CD14-positive monocyte (primary cell): ENCODE measurements at regions not wholly inside any gene's neighbourhood (a gene's known extent, or its start where the extent isn't known, plus 50 kb on each side); places are given as distances from the start of the nearest gene placed in this dataset.

Experiments
- DNase-seq, 3 donors: peaks; one replicate each; pipeline ENCODE4 v3.0.0-alpha.2; 2011 to 2022
- H2AFZ ChIP-seq: 2 replicates; pipeline ENCODE4 v1.6.0; 2012; ENCODE audit warnings: mild to moderate bottlenecking, low read depth, low read length, inconsistent platforms; ENCODE audit not compliant: insufficient read depth, poor library complexity, severe bottlenecking
- H3K27ac ChIP-seq, 2 donors: 1 replicate in 1 of 2; 2 replicates in 1 of 2; pipeline ENCODE4 v1.5.1; 2012 to 2013; ENCODE audit warnings: low read length in 2 of 2, control low read depth in 1 of 2, inconsistent platforms in 1 of 2, low read depth in 1 of 2, mild to moderate bottlenecking in 1 of 2
- H3K27me3 ChIP-seq, 2 donors: one replicate each; pipeline versions ENCODE4 v1.6.0 to v1.6.1; 2011 to 2013; ENCODE audit warnings: low read length in 2 of 2; ENCODE audit not compliant: control insufficient read depth in 2 of 2, insufficient read depth in 2 of 2
- H3K36me3 ChIP-seq, 2 donors: replicated peaks in 1 of 2; 1 replicate in 1 of 2; 2 replicates in 1 of 2; pipeline versions ENCODE4 v1.5.1 to v1.6.1; 2012 to 2013; ENCODE audit warnings: low read length in 2 of 2, control low read depth in 1 of 2, inconsistent platforms in 1 of 2, mild to moderate bottlenecking in 1 of 2; ENCODE audit not compliant: insufficient read depth in 2 of 2, control insufficient read depth in 1 of 2
- H3K4me1 ChIP-seq, 2 donors: 1 replicate in 1 of 2; 2 replicates in 1 of 2; pipeline versions ENCODE4 v1.5.1 to v1.6.1; 2012 to 2013; ENCODE audit warnings: low read length in 2 of 2, control low read depth in 1 of 2, inconsistent platforms in 1 of 2, mild to moderate bottlenecking in 1 of 2, moderate library complexity in 1 of 2; ENCODE audit not compliant: insufficient read depth in 2 of 2, control insufficient read depth in 1 of 2
- H3K4me2 ChIP-seq: replicated peaks from 2 replicates; pipeline ENCODE3; 2012; ENCODE audit warnings: low read length, moderate library complexity, mild to moderate bottlenecking; ENCODE audit not compliant: poor library complexity, severe bottlenecking; ENCODE audit errors: extremely low read depth
- H3K4me3 ChIP-seq, 3 experiments: fragments of 200-600 bp in 1 of 3; sonication (generic) in 1 of 3; replicated peaks in 1 of 3; 1 replicate in 2 of 3; 2 replicates in 1 of 3; pipeline ENCODE4 v1.5.1; 2011 to 2013; ENCODE audit warnings: low read length in 3 of 3, mild to moderate bottlenecking in 3 of 3, control low read depth in 2 of 3, low read depth in 2 of 3, inconsistent platforms in 1 of 3, moderate library complexity in 1 of 3
- H3K79me2 ChIP-seq: 2 replicates; pipeline ENCODE4 v1.6.0; 2012; ENCODE audit warnings: mild to moderate bottlenecking, control low read depth, inconsistent platforms, low read length, moderate library complexity; ENCODE audit not compliant: insufficient read depth
- H3K9ac ChIP-seq: 2 replicates; pipeline ENCODE4 v1.6.0; 2017; ENCODE audit warnings: low read length, mild to moderate bottlenecking; ENCODE audit not compliant: insufficient read depth, poor library complexity, severe bottlenecking
- H3K9me3 ChIP-seq, 2 donors: replicated peaks in 1 of 2; 1 replicate in 1 of 2; 2 replicates in 1 of 2; pipeline versions ENCODE4 v1.5.1 to v1.6.1; 2012 to 2013; ENCODE audit warnings: low read length in 2 of 2, control low read depth in 1 of 2; ENCODE audit not compliant: control insufficient read depth in 1 of 2, insufficient read depth in 1 of 2
- H4K20me1 ChIP-seq: 2 replicates; pipeline ENCODE4 v1.6.0; 2012; ENCODE audit warnings: mild to moderate bottlenecking, low read length, control low read depth, moderate library complexity; ENCODE audit not compliant: insufficient read depth
- H3K27ac Mint-ChIP-seq, 7 donors: one replicate each; pipeline ENCODE4 v1.8.0; 2020; ENCODE audit warnings: mild to moderate bottlenecking in 7 of 7, mixed read lengths in 7 of 7, moderate library complexity in 6 of 7, inconsistent platforms in 2 of 7
- H3K27me3 Mint-ChIP-seq, 3 donors: one replicate each; pipeline ENCODE4 v1.8.0; 2021 to 2022; ENCODE audit warnings: low read depth in 3 of 3, mild to moderate bottlenecking in 3 of 3, mixed read lengths in 3 of 3, moderate library complexity in 3 of 3, inconsistent platforms in 1 of 3
- H3K36me3 Mint-ChIP-seq, 2 donors: one replicate each; pipeline ENCODE4 v1.8.0; 2020; ENCODE audit warnings: mixed read lengths in 2 of 2, inconsistent platforms in 1 of 2, mild to moderate bottlenecking in 1 of 2
- H3K4me1 Mint-ChIP-seq: one replicate; pipeline ENCODE4 v1.8.0; 2020; ENCODE audit warnings: mild to moderate bottlenecking, mixed read lengths
- H3K4me3 Mint-ChIP-seq, 2 donors: one replicate each; pipeline ENCODE4 v1.8.0; 2020; ENCODE audit warnings: mild to moderate bottlenecking in 2 of 2, mixed read lengths in 2 of 2, moderate library complexity in 1 of 2
- H3K9me3 Mint-ChIP-seq, 7 donors: one replicate each; pipeline ENCODE4 v1.8.0; 2020 to 2022; ENCODE audit warnings: mixed read lengths in 7 of 7, mild to moderate bottlenecking in 6 of 7, moderate library complexity in 6 of 7, inconsistent platforms in 2 of 7
- WGBS: methylation state at CpG from one replicate; pipeline ENCODE4 v1.1.5; 2013; ENCODE audit warnings: missing lambda C conversion rate; ENCODE audit not compliant: insufficient coverage; 5-methylcytosine and 5-hydroxymethylcytosine counted together
- intact Hi-C, 2 donors: fragments of 100-400 bp; cut with micrococcal nuclease; formaldehyde crosslinking; loops; one replicate each; pipeline versions ENCODE4 v1.15.0 to v1.15.1; 2023
- TF ChIP-seq, protein P1 (sequence below): fragments of 200-600 bp; IDR thresholded peaks from one replicate; pipeline ENCODE4 v1.8.0; 2022; ENCODE audit warnings: antibody characterized with exemption, mild to moderate bottlenecking

DNA sequence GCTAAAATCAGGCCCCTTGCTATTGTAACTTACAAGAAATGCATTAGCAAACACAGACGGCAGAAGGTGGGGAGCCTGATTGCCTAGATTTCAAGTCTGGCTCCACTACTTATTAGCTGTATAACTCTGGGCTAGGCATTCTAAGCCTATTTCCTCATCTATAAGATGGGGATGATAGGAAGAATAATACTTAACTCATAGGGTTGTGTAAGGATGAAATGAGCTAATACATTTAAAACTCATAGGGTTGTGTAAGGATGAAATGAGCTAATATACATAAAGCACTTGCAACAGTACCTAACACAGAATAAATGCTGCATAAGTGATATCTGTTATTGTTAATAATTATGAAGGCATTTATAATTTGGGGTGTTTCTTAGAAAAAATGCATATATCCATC is 60.1 kb upstream of the DIO2 start:
- Mint-ChIP-seq H3K36me3 (no peaks in the 10 kb centered on the region), H3K4me3 (no peak overlapping the region), H3K9me3 (peaks cover 0 to 3% (median 1%) of the 10 kb centered on the region in 7 donors), H3K27me3 (no peaks in the 10 kb centered on the region), H3K4me1 (no peaks in the 10 kb centered on the region), H3K27ac (no peak overlapping the region)
- no peak overlapping the region for H3K27ac ChIP-seq
- no peaks in the 10 kb centered on the region for H3K79me2 ChIP-seq
- no peaks in the 10 kb centered on the region for H3K9me3 ChIP-seq
- peak in 1 of 3 donors; percentile 12 for DNase-seq
- intact Hi-C loops, result no loop called here
- WGBS, result no CpG with 5 or more reads among the region's 1 CpG
- no peak overlapping the region for H3K4me2 ChIP-seq
- H3K36me3 ChIP-seq, result no peaks in the 10 kb centered on the region
- no peak overlapping the region for H3K4me3 ChIP-seq
- no peaks in the 10 kb centered on the region for H4K20me1 ChIP-seq
- no peaks in the 10 kb centered on the region for H3K4me1 ChIP-seq
- H2AFZ ChIP-seq, result no peak overlapping the region
- no peak overlapping the region for H3K9ac ChIP-seq
- no peaks in the 10 kb centered on the region for H3K27me3 ChIP-seq
- TF ChIP-seq, protein P1, sequence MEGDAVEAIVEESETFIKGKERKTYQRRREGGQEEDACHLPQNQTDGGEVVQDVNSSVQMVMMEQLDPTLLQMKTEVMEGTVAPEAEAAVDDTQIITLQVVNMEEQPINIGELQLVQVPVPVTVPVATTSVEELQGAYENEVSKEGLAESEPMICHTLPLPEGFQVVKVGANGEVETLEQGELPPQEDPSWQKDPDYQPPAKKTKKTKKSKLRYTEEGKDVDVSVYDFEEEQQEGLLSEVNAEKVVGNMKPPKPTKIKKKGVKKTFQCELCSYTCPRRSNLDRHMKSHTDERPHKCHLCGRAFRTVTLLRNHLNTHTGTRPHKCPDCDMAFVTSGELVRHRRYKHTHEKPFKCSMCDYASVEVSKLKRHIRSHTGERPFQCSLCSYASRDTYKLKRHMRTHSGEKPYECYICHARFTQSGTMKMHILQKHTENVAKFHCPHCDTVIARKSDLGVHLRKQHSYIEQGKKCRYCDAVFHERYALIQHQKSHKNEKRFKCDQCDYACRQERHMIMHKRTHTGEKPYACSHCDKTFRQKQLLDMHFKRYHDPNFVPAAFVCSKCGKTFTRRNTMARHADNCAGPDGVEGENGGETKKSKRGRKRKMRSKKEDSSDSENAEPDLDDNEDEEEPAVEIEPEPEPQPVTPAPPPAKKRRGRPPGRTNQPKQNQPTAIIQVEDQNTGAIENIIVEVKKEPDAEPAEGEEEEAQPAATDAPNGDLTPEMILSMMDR, result no peak

DNA sequence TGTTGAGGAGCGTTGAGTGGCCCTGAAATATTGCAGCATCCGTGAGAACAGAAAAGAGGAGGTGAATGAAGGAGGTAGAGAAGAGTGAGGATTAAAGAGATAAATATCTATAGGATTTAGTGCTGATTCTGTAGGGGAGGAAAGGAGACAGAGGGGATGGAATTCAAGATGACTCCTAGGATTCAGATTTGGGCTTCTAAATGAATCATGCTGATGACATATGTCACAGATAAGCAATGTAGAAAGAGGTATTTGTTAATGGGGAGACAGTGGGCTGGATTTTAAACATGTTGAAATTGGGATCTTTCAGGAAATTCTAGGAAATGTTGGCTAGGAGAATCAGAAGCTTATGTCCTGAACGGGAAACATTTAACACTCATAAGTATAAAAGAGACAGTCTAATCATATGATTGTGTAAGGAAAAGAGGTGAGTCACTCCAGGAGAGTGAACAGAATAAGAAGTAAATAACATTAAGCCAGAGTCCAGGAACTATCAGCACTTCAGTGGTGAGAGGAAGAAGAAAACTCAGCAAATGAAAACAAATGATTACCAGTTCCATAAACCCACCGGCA is 58.1 kb upstream of the DIO2 start:
- H3K9me3 ChIP-seq, result no peaks in the 10 kb centered on the region
- no peaks in the 10 kb centered on the region for H3K27me3 ChIP-seq
- Mint-ChIP-seq H3K9me3 (peaks cover 0 to 3% (median 0%) of the 10 kb centered on the region in 7 donors), H3K36me3 (no peaks in the 10 kb centered on the region), H3K27ac (no peak overlapping the region), H3K4me3 (no peak overlapping the region), H3K27me3 (no peaks in the 10 kb centered on the region), H3K4me1 (no peaks in the 10 kb centered on the region)
- no peaks in the 10 kb centered on the region for H3K4me1 ChIP-seq
- no peak overlapping the region for H3K27ac ChIP-seq
- TF ChIP-seq, protein P1, result no peak
- no peak overlapping the region for H3K4me3 ChIP-seq
- 71% methylated on average over 3 of the region's 4 CpGs for WGBS
- H4K20me1 ChIP-seq, result no peaks in the 10 kb centered on the region
- no peaks in the 10 kb centered on the region for H3K36me3 ChIP-seq
- H3K79me2 ChIP-seq, result no peaks in the 10 kb centered on the region
- H3K4me2 ChIP-seq, result no peak overlapping the region
- intact Hi-C loops, result no loop called here
- H2AFZ ChIP-seq, result no peak overlapping the region
- H3K9ac ChIP-seq, result no peak overlapping the region
- peak in 1 of 3 donors; percentile 2 for DNase-seq
